AG10803 (cell line): ENCODE measurements at regions not wholly inside any gene's neighbourhood (a gene's known extent, or its start where the extent isn't known, plus 50 kb on each side); places are given as distances from the start of the nearest gene placed in this dataset.

Source experiments
- DNase-seq: peaks from one replicate; pipeline ENCODE4 v3.0.0; 2010; ENCODE audit warnings: low read depth
- H3K4me3 ChIP-seq: 2 replicates; pipeline ENCODE4 v1.5.1; 2011; ENCODE audit warnings: mild to moderate bottlenecking, low read length, control low read depth
- CTCF ChIP-seq: conservative IDR thresholded peaks from 2 replicates; pipeline ENCODE4 v1.5.1; 2011; ENCODE audit warnings: mild to moderate bottlenecking, low read length, control low read depth, inconsistent platforms

- peak; percentile 82 for DNase-seq
- TF ChIP-seq CTCF, result no peak
Measured at GRCh38 chr7:106165337-106165736, 53.2 kb upstream of the SYPL1 start.

GRCh38 chr7:106163257-106163656 is 51.1 kb upstream of the SYPL1 start:
- no peak for DNase-seq
- no peak for TF ChIP-seq CTCF
- H3K4me3 ChIP-seq, result no peak overlapping the region

More at GRCh38 chr7:106165337-106165736, 53.2 kb upstream of the SYPL1 start:
- no peak overlapping the region for H3K4me3 ChIP-seq
